ENCODE measurements at regions not wholly inside any gene's neighbourhood (a gene's known extent, or its start where the extent isn't known, plus 50 kb on each side); places are given as distances from the start of the nearest gene placed in this dataset.

DNA sequence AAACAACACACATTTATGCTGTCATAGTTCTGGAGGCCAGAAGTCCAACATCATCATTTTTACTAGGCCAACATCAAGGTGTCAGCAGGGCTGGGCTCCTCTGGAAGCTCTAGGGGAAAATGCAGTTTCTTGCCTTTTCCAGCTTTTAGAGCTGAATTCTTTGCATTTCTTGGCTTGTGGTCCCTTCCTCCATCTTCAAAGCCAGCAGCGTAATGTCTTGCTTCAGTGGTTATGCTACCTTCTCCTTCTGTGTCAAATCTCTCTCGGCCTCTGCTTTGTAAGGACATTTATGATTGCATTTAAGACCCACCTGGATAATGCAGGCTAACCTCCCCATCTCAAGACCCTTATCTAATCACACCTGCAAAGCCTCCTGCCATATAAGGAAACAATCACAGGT is 66.5 kb upstream of the ANKRD1 start:
- TF ChIP-seq, protein P1, sequence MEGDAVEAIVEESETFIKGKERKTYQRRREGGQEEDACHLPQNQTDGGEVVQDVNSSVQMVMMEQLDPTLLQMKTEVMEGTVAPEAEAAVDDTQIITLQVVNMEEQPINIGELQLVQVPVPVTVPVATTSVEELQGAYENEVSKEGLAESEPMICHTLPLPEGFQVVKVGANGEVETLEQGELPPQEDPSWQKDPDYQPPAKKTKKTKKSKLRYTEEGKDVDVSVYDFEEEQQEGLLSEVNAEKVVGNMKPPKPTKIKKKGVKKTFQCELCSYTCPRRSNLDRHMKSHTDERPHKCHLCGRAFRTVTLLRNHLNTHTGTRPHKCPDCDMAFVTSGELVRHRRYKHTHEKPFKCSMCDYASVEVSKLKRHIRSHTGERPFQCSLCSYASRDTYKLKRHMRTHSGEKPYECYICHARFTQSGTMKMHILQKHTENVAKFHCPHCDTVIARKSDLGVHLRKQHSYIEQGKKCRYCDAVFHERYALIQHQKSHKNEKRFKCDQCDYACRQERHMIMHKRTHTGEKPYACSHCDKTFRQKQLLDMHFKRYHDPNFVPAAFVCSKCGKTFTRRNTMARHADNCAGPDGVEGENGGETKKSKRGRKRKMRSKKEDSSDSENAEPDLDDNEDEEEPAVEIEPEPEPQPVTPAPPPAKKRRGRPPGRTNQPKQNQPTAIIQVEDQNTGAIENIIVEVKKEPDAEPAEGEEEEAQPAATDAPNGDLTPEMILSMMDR (IDR thresholded peaks at IDR 0.05; ENCODE audit: low read depth, low read length), result no peak
- ChIA-PET CTCF (interaction anchor here (1.3 kb wide), 1 partner anchor 19 kb away, joined by 4 read pairs; no protein-coding TSS in a partner anchor), POLR2A (no interaction called here)
- H3K27ac ChIP-seq (ENCODE audit: low read depth, low read length), result no peak overlapping the region
- no peak overlapping the region for H3K4me3 ChIP-seq (ENCODE audit: low read depth, low read length)
- no peaks in the 10 kb centered on the region for H3K9me3 ChIP-seq (ENCODE audit: control insufficient read depth, insufficient read depth, low read length)
- H3K27me3 ChIP-seq (ENCODE audit: control insufficient read depth, insufficient read depth, low read length), result peaks cover 5% of the 10 kb centered on the region
- DNase-seq (ENCODE audit: low read depth, low spot score), result no peak

DNA sequence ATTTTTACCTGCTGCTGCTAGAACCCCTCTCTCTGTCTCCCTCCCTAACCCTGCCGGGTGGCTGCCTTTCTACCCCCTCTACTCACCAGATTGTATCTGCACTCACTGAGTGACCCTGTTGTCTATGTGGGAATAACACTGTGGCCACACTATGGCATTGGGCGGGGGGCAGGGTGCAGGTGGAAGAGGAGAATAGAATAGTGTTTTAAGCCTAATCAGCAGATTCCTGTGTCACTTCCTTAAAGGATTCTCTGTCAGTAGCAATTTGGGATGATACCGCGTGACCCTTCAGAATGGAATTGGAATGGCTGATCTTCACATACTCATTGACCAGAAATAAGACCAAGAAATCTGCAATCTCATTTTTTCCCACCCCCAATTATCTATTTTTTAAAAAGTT is 67.1 kb upstream of the ANKRD1 start:
- CTCF ChIA-PET, result interaction anchor here (0.5 to 3.2 kb wide), 3 partner anchors 18 to 250 kb away, joined by 3 to 14 read pairs (median 4); no protein-coding TSS in a partner anchor

DNA sequence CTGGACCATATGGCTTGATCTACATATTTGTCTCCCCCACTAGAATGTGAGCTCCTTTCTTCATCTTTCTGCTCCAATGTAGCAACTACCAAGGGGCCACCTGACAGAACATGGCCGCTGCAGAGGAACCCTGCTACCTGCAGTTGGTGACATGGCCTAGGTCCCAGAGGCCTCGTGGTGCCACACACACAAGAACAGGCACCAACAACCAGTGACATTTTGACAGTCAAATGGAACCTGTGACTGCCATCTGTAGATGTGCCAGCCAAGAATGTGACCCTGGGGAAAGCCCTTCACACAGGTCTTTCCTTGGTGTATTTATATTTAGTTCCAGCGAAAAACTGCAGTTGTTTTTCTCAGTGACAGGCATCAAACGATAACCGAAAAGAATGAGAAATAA is 67.9 kb upstream of the ANKRD1 start:
- H3K27me3 ChIP-seq (ENCODE audit: control insufficient read depth, insufficient read depth, low read length), result peaks cover 5% of the 10 kb centered on the region
- H3K9me3 ChIP-seq (ENCODE audit: control insufficient read depth, insufficient read depth, low read length), result no peaks in the 10 kb centered on the region
- ChIA-PET CTCF (interaction anchor here (0.5 to 3.2 kb wide), 2 partner anchors 17 to 249 kb away, joined by 3 to 14 read pairs; no protein-coding TSS in a partner anchor), POLR2A (no interaction called here)
- no peak overlapping the region for H3K27ac ChIP-seq (ENCODE audit: low read depth, low read length)
- TF ChIP-seq, protein P1 (IDR thresholded peaks at IDR 0.05; ENCODE audit: low read depth, low read length), result no peak
- no peak for DNase-seq (ENCODE audit: low read depth, low spot score)
- H3K4me3 ChIP-seq (ENCODE audit: low read depth, low read length), result no peak overlapping the region

More for the DNA sequence above, 67.1 kb upstream of the ANKRD1 start:
- H3K27me3 ChIP-seq (ENCODE audit: control insufficient read depth, insufficient read depth, low read length), result peaks cover 5% of the 10 kb centered on the region
- POLR2A ChIA-PET, result no interaction called here
- TF ChIP-seq, protein P1 (IDR thresholded peaks at IDR 0.05; ENCODE audit: low read depth, low read length), result no peak
- H3K27ac ChIP-seq (ENCODE audit: low read depth, low read length), result no peak overlapping the region
- H3K4me3 ChIP-seq (ENCODE audit: low read depth, low read length), result no peak overlapping the region
- no peaks in the 10 kb centered on the region for H3K9me3 ChIP-seq (ENCODE audit: control insufficient read depth, insufficient read depth, low read length)
- DNase-seq (ENCODE audit: low read depth, low spot score), result no peak

DNA sequence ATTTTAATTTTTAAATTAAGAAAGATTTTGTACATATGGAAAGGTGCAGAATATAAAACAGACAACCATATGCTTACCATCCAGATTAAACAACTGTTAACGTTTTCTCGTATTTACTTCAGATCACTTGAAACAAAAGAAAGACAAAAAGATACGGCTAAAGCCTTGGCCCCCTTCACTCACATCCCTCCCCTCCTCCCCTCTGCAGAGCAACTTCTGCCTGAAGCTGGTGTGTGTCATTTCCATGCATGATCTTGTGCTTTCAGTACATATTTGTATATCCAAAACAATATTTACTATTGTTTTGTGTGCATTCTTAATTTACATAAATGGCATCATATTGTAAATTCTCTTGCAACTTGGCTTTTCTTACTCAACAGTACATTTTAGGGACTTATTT is 68.5 kb upstream of the ANKRD1 start:
- H3K27ac ChIP-seq (ENCODE audit: low read depth, low read length), result no peak overlapping the region
- H3K9me3 ChIP-seq (ENCODE audit: control insufficient read depth, insufficient read depth, low read length), result no peaks in the 10 kb centered on the region
- no peak for DNase-seq (ENCODE audit: low read depth, low spot score)
- TF ChIP-seq, protein P1 (IDR thresholded peaks at IDR 0.05; ENCODE audit: low read depth, low read length), result no peak
- ChIA-PET POLR2A (no interaction called here), CTCF (interaction anchor here (3.2 kb wide), 1 partner anchor 17 kb away, joined by 14 read pairs; no protein-coding TSS in a partner anchor)
- no peak overlapping the region for H3K4me3 ChIP-seq (ENCODE audit: low read depth, low read length)
- peaks cover 2% of the 10 kb centered on the region for H3K27me3 ChIP-seq (ENCODE audit: control insufficient read depth, insufficient read depth, low read length)

DNA sequence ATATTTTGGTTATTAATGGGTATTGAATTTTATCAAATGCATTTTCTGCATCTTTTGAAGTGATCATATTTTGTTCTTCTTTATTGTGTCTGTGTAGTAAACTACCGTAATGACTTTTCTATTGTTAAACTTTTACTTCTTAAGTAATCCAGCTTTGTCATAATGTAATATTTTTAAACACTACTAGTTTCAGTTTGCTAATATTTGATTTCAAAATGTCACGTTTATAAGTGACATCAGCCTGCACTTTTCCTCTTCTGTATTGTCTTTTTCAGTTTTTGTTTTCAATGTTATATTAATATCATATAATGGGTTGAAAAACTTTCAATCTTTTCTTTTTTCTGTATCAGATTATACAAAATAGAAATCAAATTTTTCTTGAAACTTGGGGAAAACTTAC is 71.6 kb upstream of the ANKRD1 start:
- DNase-seq (ENCODE audit: low read depth, low spot score), result no peak
- Histone ChIP-seq H3K4me3 (ENCODE audit: low read depth, low read length) (no peak overlapping the region), H3K9me3 (ENCODE audit: control insufficient read depth, insufficient read depth, low read length) (no peaks in the 10 kb centered on the region), H3K27ac (ENCODE audit: low read depth, low read length) (no peak overlapping the region), H3K27me3 (ENCODE audit: control insufficient read depth, insufficient read depth, low read length) (no peaks in the 10 kb centered on the region)
- POLR2A ChIA-PET, result no interaction called here
- CTCF ChIA-PET, result interaction anchor here (0.5 to 3.8 kb wide), 3 partner anchors 14 to 127 kb away, joined by 3 to 27 read pairs (median 3); no protein-coding TSS in a partner anchor
- TF ChIP-seq, protein P1 (IDR thresholded peaks at IDR 0.05; ENCODE audit: low read depth, low read length), result no peak
